ENCODE measurements at regions not wholly inside any gene's neighbourhood (a gene's known extent, or its start where the extent isn't known, plus 50 kb on each side); places are given as distances from the start of the nearest gene placed in this dataset.
"Not testable (repeated sequence)": the region's sequence is repeated elsewhere in the genome, so short reads cannot be mapped to it uniquely, and the experiment has no call there.

DNA sequence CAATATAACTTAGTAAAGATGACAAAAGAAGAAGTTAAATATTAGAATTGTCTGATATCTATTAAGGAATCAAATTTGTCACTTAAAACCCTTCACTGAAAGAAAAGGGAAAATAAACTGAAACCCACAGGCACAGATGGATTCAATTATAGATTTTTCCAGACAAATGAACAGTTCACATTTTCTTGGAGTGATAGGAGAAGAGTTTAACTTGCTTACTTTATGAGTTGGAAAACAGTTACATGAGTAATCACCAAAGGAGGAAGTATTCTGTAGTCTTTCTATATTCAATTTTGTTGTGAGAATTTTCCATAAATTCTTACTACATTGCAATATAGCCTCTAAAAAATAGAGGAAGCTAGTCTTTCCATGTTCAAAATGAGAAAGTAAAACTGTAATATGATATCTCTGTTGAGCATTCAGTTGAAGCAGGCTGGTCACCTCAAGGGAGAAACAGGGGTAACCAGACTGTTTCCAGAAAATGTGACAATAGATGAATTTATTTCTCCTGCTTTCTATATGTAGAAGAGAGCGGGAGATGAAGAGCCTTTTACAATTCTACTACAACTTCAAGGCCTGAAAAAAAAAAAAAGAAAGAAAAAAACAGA, 330.3 kb upstream of the EPHA5 start:
- TF ChIP-seq EZH2 (IDR thresholded peaks at IDR 0.05; ENCODE audit: low read length, missing control alignments): no peak
- TF ChIP-seq, protein P1, sequence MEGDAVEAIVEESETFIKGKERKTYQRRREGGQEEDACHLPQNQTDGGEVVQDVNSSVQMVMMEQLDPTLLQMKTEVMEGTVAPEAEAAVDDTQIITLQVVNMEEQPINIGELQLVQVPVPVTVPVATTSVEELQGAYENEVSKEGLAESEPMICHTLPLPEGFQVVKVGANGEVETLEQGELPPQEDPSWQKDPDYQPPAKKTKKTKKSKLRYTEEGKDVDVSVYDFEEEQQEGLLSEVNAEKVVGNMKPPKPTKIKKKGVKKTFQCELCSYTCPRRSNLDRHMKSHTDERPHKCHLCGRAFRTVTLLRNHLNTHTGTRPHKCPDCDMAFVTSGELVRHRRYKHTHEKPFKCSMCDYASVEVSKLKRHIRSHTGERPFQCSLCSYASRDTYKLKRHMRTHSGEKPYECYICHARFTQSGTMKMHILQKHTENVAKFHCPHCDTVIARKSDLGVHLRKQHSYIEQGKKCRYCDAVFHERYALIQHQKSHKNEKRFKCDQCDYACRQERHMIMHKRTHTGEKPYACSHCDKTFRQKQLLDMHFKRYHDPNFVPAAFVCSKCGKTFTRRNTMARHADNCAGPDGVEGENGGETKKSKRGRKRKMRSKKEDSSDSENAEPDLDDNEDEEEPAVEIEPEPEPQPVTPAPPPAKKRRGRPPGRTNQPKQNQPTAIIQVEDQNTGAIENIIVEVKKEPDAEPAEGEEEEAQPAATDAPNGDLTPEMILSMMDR (conservative IDR thresholded peaks at IDR 0.05 in 1 of 2, IDR thresholded peaks at IDR 0.05 in 1 of 2; ENCODE audit: low read depth in 1 of 2, low read length in 2 of 2): no peak
- no peaks in the 10 kb centered on the region for H3K79me2 ChIP-seq (ENCODE audit: control insufficient read depth, insufficient read depth, low read length)
- H3K4me2 ChIP-seq (ENCODE audit: extremely low read depth, insufficient read depth, low read length): no peak overlapping the region
- no peaks in the 10 kb centered on the region for H3K27me3 ChIP-seq (ENCODE audit: control insufficient read depth, insufficient read depth, low read length)
- H3K27ac ChIP-seq (ENCODE audit: insufficient read depth, low read length): no peak overlapping the region
- H3K4me1 ChIP-seq (ENCODE audit: control insufficient read depth, extremely low read depth, insufficient read depth, low read length): no peaks in the 10 kb centered on the region
- H3K9me3 ChIP-seq (ENCODE audit: control insufficient read depth, insufficient read depth, low read depth, low read length): no peaks in the 10 kb centered on the region
- H3K9ac ChIP-seq (ENCODE audit: insufficient read depth, low read length): no peak overlapping the region
- H3K4me3 ChIP-seq (replicated peaks in 1 of 4; ENCODE audit: control extremely low read depth in 1 of 4, insufficient read depth in 1 of 4, low read depth in 3 of 4, low read length in 4 of 4): no peak overlapping the region
- H3K36me3 ChIP-seq (ENCODE audit: control insufficient read depth, insufficient read depth, low read length): no peaks in the 10 kb centered on the region
- peak in 1 of 2 donors; percentile 56 for DNase-seq (ENCODE audit: low read depth in 2 of 2)
- H4K20me1 ChIP-seq (ENCODE audit: control insufficient read depth, extremely low read depth, insufficient read depth, low read length): no peaks in the 10 kb centered on the region
- H2AFZ ChIP-seq (ENCODE audit: low read length): no peak overlapping the region

DNA sequence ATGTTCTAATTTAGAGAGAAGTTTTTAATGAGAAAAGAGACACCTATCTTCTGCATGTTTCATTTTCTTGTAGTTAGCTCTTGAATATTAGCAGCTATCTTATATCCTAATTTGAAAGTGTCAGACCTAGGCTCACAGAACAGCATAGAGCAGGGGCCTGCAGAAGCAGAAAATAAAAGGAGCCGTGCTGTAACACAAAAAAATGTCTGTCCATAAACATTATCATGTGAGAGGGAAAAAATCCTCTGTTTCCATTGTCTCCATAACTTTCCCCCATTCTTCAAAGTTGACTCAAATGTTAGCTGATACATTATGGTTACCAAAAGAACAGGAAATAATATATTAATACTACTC, 329.2 kb upstream of the EPHA5 start:
- no peaks in the 10 kb centered on the region for H3K36me3 ChIP-seq (ENCODE audit: control insufficient read depth, insufficient read depth, low read length)
- no peaks in the 10 kb centered on the region for H3K79me2 ChIP-seq (ENCODE audit: control insufficient read depth, insufficient read depth, low read length)
- no peak for DNase-seq (ENCODE audit: low read depth in 2 of 2)
- no peak overlapping the region for H3K27ac ChIP-seq (ENCODE audit: insufficient read depth, low read length)
- no peak overlapping the region for H3K9ac ChIP-seq (ENCODE audit: insufficient read depth, low read length)
- no peaks in the 10 kb centered on the region for H3K27me3 ChIP-seq (ENCODE audit: control insufficient read depth, insufficient read depth, low read length)
- H4K20me1 ChIP-seq (ENCODE audit: control insufficient read depth, extremely low read depth, insufficient read depth, low read length): no peaks in the 10 kb centered on the region
- TF ChIP-seq EZH2 (IDR thresholded peaks at IDR 0.05; ENCODE audit: low read length, missing control alignments): no peak
- TF ChIP-seq, protein P1 (conservative IDR thresholded peaks at IDR 0.05 in 1 of 2, IDR thresholded peaks at IDR 0.05 in 1 of 2; ENCODE audit: low read depth in 1 of 2, low read length in 2 of 2): no peak
- no peaks in the 10 kb centered on the region for H3K9me3 ChIP-seq (ENCODE audit: control insufficient read depth, insufficient read depth, low read depth, low read length)
- no peak overlapping the region for H3K4me3 ChIP-seq (replicated peaks in 1 of 4; ENCODE audit: control extremely low read depth in 1 of 4, insufficient read depth in 1 of 4, low read depth in 3 of 4, low read length in 4 of 4)
- H2AFZ ChIP-seq (ENCODE audit: low read length): no peak overlapping the region
- H3K4me2 ChIP-seq (ENCODE audit: extremely low read depth, insufficient read depth, low read length): no peak overlapping the region
- no peaks in the 10 kb centered on the region for H3K4me1 ChIP-seq (ENCODE audit: control insufficient read depth, extremely low read depth, insufficient read depth, low read length)

DNA sequence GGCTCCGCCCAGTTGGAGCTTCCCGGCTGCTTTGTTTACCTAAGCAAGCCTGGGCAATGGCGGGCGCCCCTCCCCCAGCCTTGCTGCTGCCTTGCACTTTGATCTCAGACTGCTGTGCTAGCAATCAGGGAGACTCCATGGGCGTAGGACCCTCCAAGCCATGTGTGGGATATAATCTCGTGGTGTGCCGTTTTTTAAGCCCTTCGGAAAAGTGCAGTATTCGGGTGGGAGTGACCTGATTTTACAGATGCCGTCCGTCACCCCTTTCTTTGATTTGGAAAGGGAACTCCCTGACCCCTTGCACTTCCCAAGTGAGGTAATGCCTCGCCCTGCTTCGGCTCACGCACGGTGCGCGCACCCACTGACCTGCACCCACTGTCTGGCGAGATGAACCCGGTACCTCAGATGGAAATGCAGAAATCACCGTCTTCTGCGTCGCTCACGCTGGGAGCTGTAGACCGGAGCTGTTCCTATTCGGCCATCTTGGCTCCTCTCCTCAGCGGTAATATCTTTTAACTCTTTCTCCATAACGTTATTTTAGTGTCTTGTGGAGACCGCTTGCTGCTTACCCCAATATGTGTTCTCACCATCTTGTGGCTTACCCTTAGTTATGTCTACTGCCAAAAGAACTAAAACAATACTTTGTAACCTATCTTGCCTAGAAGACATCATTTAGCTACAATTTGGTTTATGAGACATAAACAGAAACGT, 328.7 kb upstream of the EPHA5 start:
- H4K20me1 ChIP-seq (ENCODE audit: control insufficient read depth, extremely low read depth, insufficient read depth, low read length); H3K4me3 ChIP-seq (replicated peaks in 1 of 4; ENCODE audit: control extremely low read depth in 1 of 4, insufficient read depth in 1 of 4, low read depth in 3 of 4, low read length in 4 of 4); H3K27ac ChIP-seq (ENCODE audit: insufficient read depth, low read length); H3K4me1 ChIP-seq (ENCODE audit: control insufficient read depth, extremely low read depth, insufficient read depth, low read length); H3K4me2 ChIP-seq (ENCODE audit: extremely low read depth, insufficient read depth, low read length); H3K9ac ChIP-seq (ENCODE audit: insufficient read depth, low read length); H3K79me2 ChIP-seq (ENCODE audit: control insufficient read depth, insufficient read depth, low read length); H3K36me3 ChIP-seq (ENCODE audit: control insufficient read depth, insufficient read depth, low read length); H3K27me3 ChIP-seq (ENCODE audit: control insufficient read depth, insufficient read depth, low read length); H3K9me3 ChIP-seq (ENCODE audit: control insufficient read depth, insufficient read depth, low read depth, low read length); H2AFZ ChIP-seq (ENCODE audit: low read length); DNase-seq (ENCODE audit: low read depth in 2 of 2): not testable (repeated sequence)
